HUES48 (cell line): ENCODE measurements at regions not wholly inside any gene's neighbourhood (a gene's known extent, or its start where the extent isn't known, plus 50 kb on each side); places are given as distances from the start of the nearest gene placed in this dataset.

Source experiments
- H3K27ac ChIP-seq: one replicate; pipeline ENCODE4 v1.7.0; 2013; ENCODE audit warnings: low read depth, low read length, inconsistent platforms
- H3K27me3 ChIP-seq: 2 replicates; pipeline ENCODE4 v1.6.1; 2013; ENCODE audit warnings: mild to moderate bottlenecking, low read length; ENCODE audit not compliant: control insufficient read depth, insufficient read depth
- H3K36me3 ChIP-seq: 2 replicates; pipeline ENCODE4 v1.6.1; 2013; ENCODE audit warnings: low read length; ENCODE audit not compliant: control insufficient read depth, insufficient read depth
- H3K4me1 ChIP-seq: 2 replicates; pipeline ENCODE4 v1.6.1; 2013; ENCODE audit warnings: mild to moderate bottlenecking, low read length; ENCODE audit not compliant: control insufficient read depth, insufficient read depth
- H3K4me3 ChIP-seq: 2 replicates; pipeline ENCODE4 v1.5.1; 2013; ENCODE audit warnings: mild to moderate bottlenecking, low read depth, low read length
- H3K9ac ChIP-seq: 2 replicates; pipeline ENCODE4 v1.6.1; 2013; ENCODE audit warnings: mild to moderate bottlenecking, low read depth, low read length, moderate library complexity
- H3K9me3 ChIP-seq: 2 replicates; pipeline ENCODE4 v1.6.1; 2013; ENCODE audit warnings: low read length; ENCODE audit not compliant: control insufficient read depth, insufficient read depth

- H3K4me3 ChIP-seq: no peak overlapping the region
- peaks cover 5% of the 10 kb centered on the region; the same call in 1 of the 2 replicates for H3K9me3 ChIP-seq
- no peak overlapping the region for H3K9ac ChIP-seq
- no peaks in the 10 kb centered on the region for H3K4me1 ChIP-seq
- no peak overlapping the region for H3K27ac ChIP-seq
- no peaks in the 10 kb centered on the region for H3K27me3 ChIP-seq
- H3K36me3 ChIP-seq: no peaks in the 10 kb centered on the region
Measured at GRCh38 chr12:115683240-115683780, 594.2 kb downstream of the MED13L start.

GRCh38 chr12:115680967-115681366, 596.5 kb downstream of the MED13L start:
- no peaks in the 10 kb centered on the region for H3K4me1 ChIP-seq
- H3K27me3 ChIP-seq: no peaks in the 10 kb centered on the region
- no peak overlapping the region for H3K27ac ChIP-seq
- no peaks in the 10 kb centered on the region for H3K36me3 ChIP-seq
- H3K9me3 ChIP-seq: peaks cover 5% of the 10 kb centered on the region; the same call in 1 of the 2 replicates
- no peak overlapping the region for H3K4me3 ChIP-seq
- no peak overlapping the region for H3K9ac ChIP-seq

- Histone ChIP-seq H3K9me3 (no peaks in the 10 kb centered on the region), H3K36me3 (no peaks in the 10 kb centered on the region), H3K4me3 (no peak overlapping the region), H3K27me3 (no peaks in the 10 kb centered on the region), H3K9ac (no peak overlapping the region), H3K27ac (no peak overlapping the region), H3K4me1 (no peaks in the 10 kb centered on the region)
Measured at GRCh38 chr12:115672506-115673080, 604.9 kb downstream of the MED13L start.

GRCh38 chr12:115672086-115672485, 605.4 kb downstream of the MED13L start:
- Histone ChIP-seq H3K27ac (peak overlapping the region; percentile 20), H3K9ac (no peak overlapping the region), H3K36me3 (no peaks in the 10 kb centered on the region)

GRCh38 chr12:115670869-115671268, 606.6 kb downstream of the MED13L start:
- Histone ChIP-seq H3K9me3 (no peaks in the 10 kb centered on the region), H3K4me1 (no peaks in the 10 kb centered on the region), H3K36me3 (no peaks in the 10 kb centered on the region), H3K27me3 (no peaks in the 10 kb centered on the region), H3K9ac (no peak overlapping the region), H3K27ac (no peak overlapping the region), H3K4me3 (no peak overlapping the region)

More at GRCh38 chr12:115672086-115672485, 605.4 kb downstream of the MED13L start:
- Histone ChIP-seq H3K4me1 (no peaks in the 10 kb centered on the region), H3K27me3 (no peaks in the 10 kb centered on the region), H3K9me3 (no peaks in the 10 kb centered on the region), H3K4me3 (no peak overlapping the region)

- Histone ChIP-seq H3K4me1 (no peaks in the 10 kb centered on the region), H3K9me3 (no peaks in the 10 kb centered on the region), H3K36me3 (no peaks in the 10 kb centered on the region), H3K27me3 (no peaks in the 10 kb centered on the region), H3K9ac (no peak overlapping the region), H3K27ac (no peak overlapping the region), H3K4me3 (no peak overlapping the region)
Measured at GRCh38 chr12:115667116-115667515, 610.4 kb downstream of the MED13L start.

- H3K36me3 ChIP-seq: no peaks in the 10 kb centered on the region
Measured at GRCh38 chr12:115666168-115666567, 611.3 kb downstream of the MED13L start.

GRCh38 chr12:115661112-115661511, 616.4 kb downstream of the MED13L start:
- Histone ChIP-seq H3K27me3 (no peaks in the 10 kb centered on the region), H3K9me3 (no peaks in the 10 kb centered on the region), H3K9ac (no peak overlapping the region), H3K4me1 (no peaks in the 10 kb centered on the region), H3K36me3 (no peaks in the 10 kb centered on the region), H3K4me3 (no peak overlapping the region), H3K27ac (no peak overlapping the region)

More at GRCh38 chr12:115666168-115666567, 611.3 kb downstream of the MED13L start:
- no peaks in the 10 kb centered on the region for H3K9me3 ChIP-seq
- no peak overlapping the region for H3K27ac ChIP-seq
- H3K27me3 ChIP-seq: no peaks in the 10 kb centered on the region
- no peak overlapping the region for H3K4me3 ChIP-seq
- no peaks in the 10 kb centered on the region for H3K4me1 ChIP-seq
- no peak overlapping the region for H3K9ac ChIP-seq

- Histone ChIP-seq H3K4me1 (no peaks in the 10 kb centered on the region), H3K9ac (no peak overlapping the region), H3K4me3 (no peak overlapping the region), H3K9me3 (no peaks in the 10 kb centered on the region), H3K27me3 (no peaks in the 10 kb centered on the region), H3K36me3 (no peaks in the 10 kb centered on the region), H3K27ac (no peak overlapping the region)
Measured at GRCh38 chr12:115660211-115660805, 617.2 kb downstream of the MED13L start.

- Histone ChIP-seq H3K4me3 (no peak overlapping the region), H3K27me3 (no peaks in the 10 kb centered on the region), H3K4me1 (no peaks in the 10 kb centered on the region), H3K27ac (no peak overlapping the region), H3K9ac (no peak overlapping the region), H3K36me3 (no peaks in the 10 kb centered on the region), H3K9me3 (no peaks in the 10 kb centered on the region)
Measured at GRCh38 chr12:115659422-115659821, 618.1 kb downstream of the MED13L start.
